ENCODE measurements at regions not wholly inside any gene's neighbourhood (a gene's known extent, or its start where the extent isn't known, plus 50 kb on each side); places are given as distances from the start of the nearest gene placed in this dataset.

DNA sequence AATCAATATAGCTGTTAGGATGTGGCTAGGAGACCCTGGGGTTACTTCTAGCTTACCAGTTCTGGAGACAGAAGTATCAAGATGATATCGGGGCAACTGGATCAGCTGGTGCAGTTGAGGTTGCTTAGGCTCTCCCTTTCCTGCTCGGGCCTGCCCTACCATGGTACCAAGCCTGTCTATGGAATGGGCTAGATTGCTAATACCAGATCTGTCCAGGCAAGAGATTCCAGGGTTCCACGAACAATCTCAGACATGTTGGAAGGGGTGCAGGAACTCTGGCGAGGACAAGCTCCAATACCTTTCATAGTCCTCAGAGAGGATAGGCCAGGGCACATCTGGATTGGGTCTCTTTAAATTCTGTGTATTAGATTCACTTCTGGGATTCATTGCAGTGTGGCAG is 53.8 kb downstream of the ADM start:
- no peak for DNase-seq (ENCODE audit: low read depth in 2 of 2)

DNA sequence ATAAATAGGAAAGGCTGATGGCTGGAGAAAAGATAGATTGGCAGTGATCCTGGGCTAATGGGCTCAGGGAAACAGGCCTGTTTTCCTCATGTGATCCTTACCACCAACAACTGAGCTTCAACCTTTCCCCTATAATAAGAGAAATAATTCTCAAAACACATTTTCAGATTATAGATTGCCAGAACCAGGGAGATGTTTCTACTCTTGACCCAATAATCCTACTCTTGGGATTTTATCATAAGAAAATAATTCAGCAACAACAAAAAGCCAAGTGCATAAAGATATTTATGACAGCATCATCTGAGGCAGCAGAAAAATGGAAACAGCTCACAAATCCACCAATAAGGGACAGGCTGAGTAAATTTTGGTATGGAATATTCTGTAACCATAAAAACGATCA is 54.3 kb downstream of the ADM start:
- DNase-seq (ENCODE audit: low read depth in 2 of 2) = no peak

DNA sequence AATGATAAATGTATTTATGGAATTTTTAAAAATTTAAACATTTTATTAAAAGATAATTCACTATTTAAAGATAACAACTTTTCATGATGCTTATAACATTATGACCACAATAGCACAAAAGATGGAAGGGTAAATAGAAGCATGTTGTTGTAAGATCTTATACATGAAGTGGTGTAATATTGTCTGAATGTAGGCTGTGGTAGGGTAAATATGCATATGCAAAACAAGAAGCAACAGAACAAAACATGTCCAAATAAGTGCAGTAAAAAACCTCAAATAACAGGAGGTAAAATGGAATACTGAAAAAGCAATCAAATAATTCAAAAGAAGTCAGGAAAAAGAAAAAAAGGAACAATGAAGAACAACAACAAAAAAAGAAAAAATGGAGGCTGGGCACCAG is 56.0 kb downstream of the ADM start:
- DNase-seq (ENCODE audit: low read depth in 2 of 2) = no peak

DNA sequence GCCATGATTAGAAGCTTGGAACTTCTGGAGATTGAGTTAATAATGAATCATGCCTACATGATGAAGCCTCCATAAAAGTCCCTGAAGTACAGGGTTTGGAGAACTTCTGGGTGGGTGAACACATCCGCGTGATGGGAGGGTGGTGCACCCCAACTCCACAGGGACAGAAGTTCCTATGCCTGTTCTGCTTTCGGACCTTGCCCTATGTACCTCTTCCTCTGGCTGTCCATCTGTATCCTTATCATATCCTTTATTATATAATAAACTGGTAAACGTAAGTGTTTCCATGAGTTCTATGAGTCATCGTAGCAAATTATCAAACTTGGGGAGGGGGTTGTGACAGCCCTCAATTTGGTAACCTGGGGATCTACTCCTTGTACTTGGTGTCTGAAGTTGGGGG is 60.2 kb downstream of the ADM start:
- DNase-seq (ENCODE audit: low read depth in 2 of 2) = no peak

DNA sequence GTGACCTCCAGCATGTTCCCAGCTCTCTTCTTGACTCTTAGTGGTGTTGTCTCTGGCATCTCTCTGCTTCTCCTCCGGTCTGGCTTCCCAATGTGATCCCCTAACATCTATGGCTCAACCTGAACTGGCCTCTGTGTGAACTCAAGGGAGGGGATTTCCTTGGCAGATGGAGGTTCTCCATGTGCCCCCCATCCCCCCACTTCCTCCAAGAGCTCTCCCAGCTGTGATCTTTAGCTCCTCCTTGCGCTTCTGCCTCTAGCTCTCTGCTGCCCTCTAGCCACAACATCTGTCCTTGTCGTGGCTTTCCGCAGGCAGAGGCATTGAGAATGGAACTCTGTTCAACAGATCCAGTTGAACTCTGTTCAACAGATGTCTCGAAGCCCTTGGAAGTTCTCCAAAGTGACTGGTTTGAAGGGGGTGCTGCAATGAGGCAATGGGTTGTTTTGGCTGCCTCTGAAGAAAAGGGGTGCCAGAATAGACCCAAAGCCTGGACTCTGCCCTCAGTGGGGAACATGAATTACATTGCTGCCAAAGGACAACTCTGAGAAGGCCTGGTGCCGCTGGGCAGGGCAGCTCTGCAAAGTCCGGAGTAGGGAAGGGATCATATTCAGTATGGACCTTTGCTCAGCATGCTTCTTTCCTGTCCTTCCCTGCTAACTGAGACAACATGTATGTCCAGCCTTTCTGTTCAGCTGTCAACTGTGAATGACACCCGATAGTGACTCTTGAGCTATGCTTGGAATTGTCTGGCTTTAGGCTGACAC is 61.9 kb downstream of the ADM start:
- DNase-seq (ENCODE audit: low read depth in 2 of 2) = peak; percentile 10 to 28

DNA sequence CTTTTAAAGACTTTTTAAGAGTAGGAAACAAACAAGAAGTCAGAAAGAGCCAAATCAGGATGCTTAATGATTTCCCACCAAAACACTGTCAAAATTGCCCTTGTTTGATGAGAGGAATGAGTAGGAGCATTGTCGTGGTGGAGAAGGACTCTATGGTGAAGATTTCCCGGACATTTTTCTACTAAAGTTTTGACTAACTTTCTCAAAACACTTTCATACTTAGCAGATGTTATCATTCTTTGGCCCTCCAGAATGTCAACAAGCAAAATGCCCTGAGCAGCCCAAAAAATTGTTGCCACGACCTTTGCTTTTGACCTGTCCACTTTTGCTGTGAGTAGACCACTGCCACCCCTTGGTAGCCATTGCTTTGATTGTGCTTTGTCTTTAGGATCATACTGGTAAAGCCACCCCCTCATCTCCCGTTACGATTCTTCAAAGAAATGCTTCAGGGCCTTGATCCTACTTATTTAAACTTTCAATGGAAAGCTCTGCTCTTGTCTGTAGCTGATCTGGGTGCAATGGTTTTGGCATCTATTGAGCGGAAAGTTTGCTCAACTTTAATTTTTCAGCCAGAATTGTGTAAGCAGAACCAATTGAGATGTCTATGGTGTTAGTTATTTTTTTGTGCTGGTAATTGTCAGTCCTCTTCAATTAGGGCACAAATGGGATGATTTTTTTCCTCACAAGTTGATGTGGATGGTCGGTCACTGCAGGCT is 67.2 kb downstream of the ADM start:
- no peak for DNase-seq (ENCODE audit: low read depth in 2 of 2)

DNA sequence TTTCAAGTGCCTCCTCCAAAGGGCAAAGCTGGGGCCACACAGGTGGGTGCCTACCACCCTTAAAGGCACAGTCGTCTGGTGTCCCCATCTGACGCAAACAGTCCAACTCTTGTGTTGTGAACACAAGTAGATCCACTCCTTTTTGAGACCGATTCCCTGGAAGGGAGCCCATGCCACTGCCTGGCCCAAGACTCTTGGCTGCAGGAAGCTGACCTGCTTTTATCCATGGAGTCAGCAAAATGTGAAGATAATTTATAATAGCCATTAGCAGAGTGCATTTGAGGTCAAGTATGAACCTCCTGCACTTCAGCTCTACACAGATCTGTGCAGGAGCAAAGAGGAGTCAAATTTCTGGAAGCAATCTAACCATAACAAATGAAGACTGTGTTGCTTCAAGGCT is 68.5 kb downstream of the ADM start:
- no peak for DNase-seq (ENCODE audit: low read depth in 2 of 2)

DNA sequence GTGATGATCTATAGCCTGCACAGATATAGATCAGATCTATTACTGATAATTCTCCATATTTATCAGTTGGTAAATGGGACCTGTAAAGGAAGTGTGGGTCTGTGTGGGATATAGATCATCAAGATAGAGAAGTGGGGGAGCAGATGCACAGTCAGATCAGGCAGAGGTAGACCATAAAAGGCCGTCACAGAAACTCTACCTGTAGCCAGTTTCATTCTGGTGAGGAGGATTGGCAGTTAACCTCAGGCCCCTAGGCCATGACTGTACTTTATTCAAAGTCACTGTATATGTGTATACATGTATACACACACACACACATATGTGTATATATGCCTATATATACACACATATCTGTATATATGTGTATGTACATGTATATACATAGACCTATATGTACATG is 69.1 kb downstream of the ADM start:
- DNase-seq (ENCODE audit: low read depth in 2 of 2) = no peak

DNA sequence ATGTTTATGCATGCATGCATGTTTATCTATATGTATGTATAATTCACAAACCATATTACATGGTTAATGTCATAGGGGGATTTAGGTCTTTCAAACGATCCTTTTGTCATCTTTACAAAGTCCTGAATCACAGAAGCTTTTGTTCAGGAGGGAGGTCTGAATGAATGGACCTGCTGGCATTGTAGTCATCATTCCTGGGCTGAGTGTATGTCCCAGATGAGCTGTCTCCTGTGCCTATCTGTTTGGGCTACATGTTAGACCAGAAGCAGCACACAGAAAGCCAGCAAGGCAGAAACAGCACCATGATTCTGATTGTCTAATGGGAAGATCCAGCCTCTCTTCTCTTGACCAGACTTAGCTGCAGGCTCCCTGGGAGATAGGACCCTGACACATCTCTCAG is 69.5 kb downstream of the ADM start:
- DNase-seq (ENCODE audit: low read depth in 2 of 2) = no peak

DNA sequence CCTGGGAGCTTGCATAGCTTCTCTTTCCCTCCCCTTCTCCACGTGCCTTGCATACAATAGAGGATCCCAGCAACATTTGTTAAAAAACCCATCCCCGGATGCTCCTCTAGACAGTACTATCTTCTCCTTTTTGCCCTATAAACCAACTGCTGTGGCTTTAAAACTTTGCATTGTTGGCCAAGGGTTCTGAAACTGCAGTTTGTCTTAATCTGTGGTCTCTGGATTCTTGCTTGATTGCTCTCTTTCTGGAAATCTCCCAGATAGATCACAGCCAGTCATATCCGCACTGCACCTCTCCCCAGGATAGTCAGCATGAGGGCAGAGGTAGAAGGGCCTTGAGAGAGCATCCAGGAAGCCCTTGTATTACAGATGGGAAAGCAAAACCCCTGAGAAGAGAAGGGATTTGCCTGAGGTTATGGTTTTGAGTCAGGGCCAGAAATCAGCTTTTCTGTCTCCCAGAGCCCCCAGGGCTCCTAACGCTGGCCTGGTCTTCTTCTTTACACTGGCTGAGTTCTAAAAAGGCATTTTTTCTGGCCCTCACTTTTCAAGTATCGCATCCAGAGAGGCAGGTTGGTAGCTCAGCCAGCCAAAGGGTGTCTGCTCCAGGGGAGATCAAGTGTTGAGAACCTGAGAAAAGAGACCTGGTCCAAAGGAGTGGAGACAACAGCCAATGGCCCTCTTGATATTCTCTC is 70.6 kb downstream of the ADM start:
- no peak for DNase-seq (ENCODE audit: low read depth in 2 of 2)

DNA sequence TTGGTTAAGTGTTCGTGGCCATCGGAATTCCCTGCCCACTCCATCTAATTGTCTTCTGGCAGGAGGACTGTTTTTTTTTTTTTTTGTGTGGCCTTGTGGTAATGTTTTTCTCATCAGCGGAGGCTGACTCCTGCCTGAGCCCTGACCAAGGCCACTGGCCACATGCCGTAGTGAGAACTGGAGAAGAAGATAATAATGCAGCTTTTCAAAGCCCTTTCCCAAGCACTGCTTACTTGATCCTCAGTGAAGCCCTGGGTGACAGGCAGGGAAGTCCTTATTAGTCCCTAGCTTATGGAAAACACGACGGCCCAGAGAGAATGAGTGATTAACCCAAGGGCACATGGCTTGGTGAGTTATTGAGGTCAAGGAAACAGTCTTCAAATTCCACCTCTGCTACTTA is 71.2 kb downstream of the ADM start:
- no peak for DNase-seq (ENCODE audit: low read depth in 2 of 2)

DNA sequence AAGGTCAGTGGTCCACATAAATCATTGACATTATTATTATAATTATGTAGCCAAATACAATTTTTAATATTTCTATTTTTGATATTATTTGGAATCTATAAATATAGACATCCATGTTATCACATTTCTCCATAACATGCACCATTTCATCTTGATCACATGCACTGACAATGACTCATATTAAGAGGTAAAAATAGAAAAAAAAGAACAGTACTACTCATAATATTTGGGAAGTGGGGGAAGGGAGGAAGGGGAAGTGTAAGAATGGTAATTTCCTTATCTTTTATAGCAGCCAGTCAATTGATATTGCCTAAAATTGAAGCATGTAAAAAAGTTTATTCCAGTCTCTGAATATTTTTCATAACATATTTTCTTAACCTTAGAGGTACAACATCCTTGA is 72.3 kb downstream of the ADM start:
- DNase-seq (ENCODE audit: low read depth in 2 of 2) = no peak

DNA sequence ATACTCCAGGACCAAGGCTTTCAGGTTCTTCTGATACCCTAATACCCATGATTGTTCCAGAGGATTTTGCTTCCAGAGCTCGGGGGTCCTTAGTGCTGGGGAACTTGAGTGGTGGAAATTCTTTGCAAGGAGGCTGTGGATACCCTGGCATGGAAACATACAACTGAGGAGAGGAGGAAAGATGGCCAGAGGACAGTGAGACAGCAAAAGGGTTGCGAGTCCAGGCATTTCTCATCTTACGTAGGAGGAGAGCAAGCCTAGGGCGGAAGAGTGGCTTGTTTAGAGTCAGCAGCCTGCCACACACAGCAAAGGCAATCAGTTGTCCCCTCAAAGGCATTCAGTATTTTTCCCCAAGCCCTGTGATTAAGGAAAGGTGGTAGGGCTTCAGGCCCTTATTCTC is 73.5 kb downstream of the ADM start:
- no peak for DNase-seq (ENCODE audit: low read depth in 2 of 2)

DNA sequence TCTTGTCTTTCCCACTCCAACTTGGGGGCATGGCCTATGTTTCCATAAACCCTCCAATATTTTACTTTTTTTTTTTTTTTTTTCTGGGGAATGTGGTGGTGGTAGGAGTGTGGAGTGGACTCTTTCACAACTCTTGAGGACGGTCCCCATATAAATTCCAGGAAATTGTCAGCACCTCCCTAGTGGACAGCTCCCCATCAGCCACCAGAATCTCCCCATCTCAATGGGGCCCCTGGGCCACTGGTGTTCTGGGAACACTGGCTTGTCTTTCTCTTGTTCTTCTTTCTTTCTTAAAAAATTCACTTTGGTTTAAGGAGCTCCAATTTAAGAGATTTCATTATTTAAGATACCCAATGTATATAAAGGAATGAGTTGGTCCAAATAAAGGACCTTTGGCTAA is 74.1 kb downstream of the ADM start:
- DNase-seq (ENCODE audit: low read depth in 2 of 2) = no peak

DNA sequence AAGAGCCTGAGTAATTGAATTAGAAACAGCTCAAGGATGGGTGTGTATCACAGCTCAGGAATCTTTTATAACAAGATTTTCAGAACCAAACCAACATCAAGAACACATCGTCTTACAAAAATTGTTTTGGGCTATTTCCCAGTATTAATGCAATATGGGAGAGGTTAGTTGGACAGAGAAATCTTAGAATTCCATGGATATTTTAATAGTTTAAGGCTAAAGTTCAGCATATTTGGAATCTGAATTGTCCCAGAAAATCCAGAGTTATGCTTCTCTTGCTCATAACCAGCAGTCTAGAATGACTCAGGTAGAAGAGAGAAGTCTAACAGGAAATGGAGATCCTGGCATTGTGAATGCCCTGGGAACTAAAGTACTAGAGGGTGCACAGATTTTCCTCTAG is 74.6 kb downstream of the ADM start:
- DNase-seq (ENCODE audit: low read depth in 2 of 2) = no peak

DNA sequence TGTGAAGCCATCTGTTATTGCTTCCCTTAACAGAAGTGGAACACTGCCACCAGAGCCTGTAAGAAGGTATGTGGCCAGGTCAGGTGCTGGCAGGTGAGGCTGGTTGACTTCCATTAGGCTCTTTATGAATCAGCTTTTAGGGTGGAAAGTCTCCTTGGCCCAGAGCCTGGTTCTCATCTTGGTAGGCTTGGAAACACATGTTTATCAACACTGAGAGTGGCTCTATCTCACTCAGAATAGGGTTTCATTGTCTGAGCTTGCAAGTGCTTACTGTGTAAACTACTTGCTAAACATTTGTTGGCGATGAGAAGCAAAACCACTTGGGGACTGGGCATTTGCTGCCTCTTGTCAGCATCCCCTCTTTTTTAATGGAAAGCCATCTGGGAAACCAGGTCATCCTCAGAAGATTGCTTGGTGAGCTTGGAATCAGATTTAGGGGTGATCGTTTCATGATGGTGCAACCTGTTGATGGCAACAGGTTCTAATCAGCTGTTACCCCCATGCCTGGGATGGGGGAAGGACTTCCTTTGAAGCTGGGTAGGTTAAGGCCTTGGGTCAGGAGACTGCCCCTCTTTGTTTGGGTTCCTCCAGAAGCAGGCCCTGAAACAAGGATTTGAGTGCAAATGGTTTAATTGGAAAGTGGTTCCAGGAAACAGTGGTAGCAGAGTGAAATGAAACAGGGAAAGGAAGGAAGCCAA is 75.0 kb upstream of the AMPD3 start:
- no peak for DNase-seq (ENCODE audit: low read depth in 2 of 2)

DNA sequence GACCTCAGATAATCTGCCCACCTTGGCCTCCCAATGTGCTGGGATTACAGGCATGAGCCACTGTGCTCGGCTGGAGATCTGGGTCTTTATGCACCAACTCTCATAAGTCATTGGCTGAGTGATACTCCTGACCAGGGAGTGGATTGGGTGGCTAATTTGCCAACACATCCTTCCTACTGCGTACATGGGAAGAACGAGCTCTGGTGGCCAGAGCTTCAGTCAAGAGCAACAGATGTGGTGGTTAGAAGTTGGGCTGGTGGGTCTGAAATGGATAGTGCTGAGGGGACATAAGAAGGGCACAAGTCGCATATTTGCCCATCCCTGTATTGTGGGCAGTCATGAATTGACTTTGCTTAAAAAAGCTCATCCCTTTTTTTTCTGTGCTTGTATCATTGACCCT is 74.1 kb upstream of the AMPD3 start:
- no peak for DNase-seq (ENCODE audit: low read depth in 2 of 2)

DNA sequence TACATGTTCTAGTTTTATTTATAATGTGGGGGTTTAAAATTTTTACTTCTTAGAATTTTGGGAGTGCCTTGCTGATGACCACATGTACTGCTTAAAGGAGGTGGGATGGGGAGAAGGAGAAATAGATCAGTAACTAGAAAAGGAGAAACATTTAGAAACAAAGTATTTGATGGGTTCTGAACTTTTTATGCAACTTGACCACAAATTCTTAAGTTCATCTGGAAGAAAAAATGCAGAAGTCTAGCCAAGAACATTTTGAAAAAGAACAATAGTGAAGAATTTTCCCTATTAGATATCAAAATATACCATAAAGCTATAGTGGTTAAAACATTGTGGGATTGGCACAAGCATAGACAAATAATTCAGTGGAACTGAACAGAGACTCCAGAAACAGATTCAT is 73.3 kb upstream of the AMPD3 start:
- no peak for DNase-seq (ENCODE audit: low read depth in 2 of 2)

DNA sequence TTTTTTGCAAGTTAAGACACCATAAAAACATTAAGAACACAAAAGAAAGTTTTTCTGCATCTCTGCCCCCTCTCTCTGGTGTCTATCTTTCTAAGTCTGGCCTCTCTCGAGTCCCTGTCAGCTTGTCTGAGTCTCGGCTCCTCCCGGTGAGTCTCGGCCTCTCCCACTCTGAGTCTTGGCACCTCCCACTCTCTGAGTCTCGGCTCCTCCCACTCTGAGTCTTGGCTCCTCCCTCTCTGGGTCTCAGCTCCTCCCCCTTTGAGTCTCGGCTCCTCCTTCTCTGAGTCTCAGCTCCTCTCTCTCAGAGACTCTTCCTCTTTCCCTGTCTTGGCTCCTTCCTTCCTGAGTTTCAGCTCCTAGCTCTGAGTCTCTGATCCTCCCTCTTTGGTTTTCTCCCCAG is 72.5 kb upstream of the AMPD3 start:
- DNase-seq (ENCODE audit: low read depth in 2 of 2) = no peak

DNA sequence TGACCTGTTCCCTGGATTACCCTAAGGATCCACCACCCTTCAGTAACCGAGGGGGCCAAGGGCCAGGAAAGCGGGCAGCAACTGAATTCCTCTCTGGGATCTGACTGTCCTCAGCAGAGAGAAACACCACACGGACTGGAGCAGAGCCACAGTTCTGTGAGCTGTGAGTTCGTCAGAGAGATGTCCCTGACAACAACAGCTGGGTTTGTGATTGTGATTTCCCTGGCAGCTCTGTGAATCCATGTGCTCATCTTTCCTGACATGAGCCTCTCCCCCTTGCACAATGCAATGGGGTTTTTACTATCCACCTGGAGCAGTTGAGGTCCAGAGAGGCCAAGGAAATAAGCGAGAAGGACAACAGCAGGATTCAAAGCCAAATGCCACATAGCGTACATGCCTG is 69.4 kb upstream of the AMPD3 start:
- DNase-seq (ENCODE audit: low read depth in 2 of 2) = no peak

DNA sequence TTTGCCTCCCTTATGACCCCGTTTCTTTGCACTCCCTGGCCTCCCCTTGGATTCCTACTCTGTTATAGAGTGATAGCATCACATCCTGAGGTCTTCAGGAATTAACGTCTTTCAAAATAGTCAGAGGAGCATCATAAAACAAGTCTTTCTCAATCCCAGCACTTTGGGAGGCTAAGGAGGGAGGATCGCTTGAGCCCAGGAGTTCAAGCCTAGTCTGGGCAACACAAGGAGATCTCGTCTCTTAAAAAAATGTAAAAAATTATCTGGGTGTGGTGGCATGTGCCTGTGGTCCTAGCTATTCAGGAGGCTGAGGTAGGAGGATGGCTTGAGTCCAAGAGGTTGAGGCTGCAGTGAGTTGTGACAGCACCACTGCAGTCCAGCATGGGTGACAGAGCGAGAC is 68.7 kb upstream of the AMPD3 start:
- DNase-seq (ENCODE audit: low read depth in 2 of 2) = no peak

DNA sequence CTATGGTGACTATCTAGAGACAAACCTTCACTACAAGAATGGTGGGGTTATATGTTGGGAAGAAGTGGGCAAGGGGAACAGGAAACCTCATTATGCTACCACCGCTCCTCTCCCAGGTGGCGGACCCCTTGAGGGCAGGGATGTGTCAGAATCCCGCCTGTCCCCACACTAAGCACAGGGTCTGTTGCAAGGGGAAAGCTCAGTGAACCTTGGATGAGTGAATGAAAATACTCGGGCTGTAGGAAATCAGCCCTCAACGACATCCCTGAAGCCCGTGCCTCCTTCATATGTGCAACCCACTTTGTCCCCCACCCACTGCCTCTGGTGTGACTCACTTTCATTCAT is 68.2 kb upstream of the AMPD3 start:
- no peak for DNase-seq (ENCODE audit: low read depth in 2 of 2)

All from activated CD8-positive, alpha-beta memory T cell treated with anti-CD3 and anti-CD28 coated beads for 4 hours (primary cell).